ENCODE measurements at regions not wholly inside any gene's neighbourhood (a gene's known extent, or its start where the extent isn't known, plus 50 kb on each side); places are given as distances from the start of the nearest gene placed in this dataset.

DNA sequence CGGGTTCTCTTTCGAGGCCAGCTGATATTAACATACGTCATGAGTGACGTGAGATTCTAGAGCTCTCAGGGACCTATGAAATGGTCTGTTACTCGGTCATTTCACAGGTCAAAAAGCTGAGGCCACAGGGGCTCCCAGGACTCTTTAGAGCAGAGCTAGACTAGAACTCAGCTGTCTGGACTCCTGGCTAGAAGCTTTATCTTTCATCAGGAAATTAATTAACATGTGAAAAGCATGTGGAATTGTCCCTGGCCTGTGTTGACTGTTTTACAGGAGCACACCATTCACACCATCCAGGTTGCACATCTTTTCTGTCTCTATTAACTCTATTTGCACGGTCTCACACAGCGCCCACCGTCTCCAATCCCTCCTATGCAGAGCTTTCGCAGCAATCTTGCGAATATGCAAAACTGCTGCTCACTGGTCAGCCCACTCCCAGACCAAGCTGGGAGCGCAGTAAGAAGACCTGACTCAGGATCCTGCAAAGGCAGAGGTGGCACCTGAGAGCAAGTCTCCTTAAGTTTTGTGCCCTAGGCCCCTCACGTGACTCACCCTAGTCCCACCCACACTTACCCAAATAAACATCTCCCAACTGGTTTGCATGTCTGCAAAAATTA lies 522.5 kb downstream of the CD83 start:
- ChIA-PET CTCF (ENCODE audit: low intra/inter-chr PET ratio, low total read pairs) (no interaction called here), POLR2A (interaction anchor here (1.0 kb wide), 1 partner anchor 18 kb away, joined by 3 read pairs; no protein-coding TSS in a partner anchor)
- DNase-seq (ENCODE audit: low spot score) (no peak), ATAC-seq (no peak), FAIRE-seq (no peak)
- no peaks in the 10 kb centered on the region for H3K4me1 ChIP-seq (ENCODE audit: insufficient read depth, low read length)
- H2AFZ ChIP-seq (ENCODE audit: low read length) = no peak overlapping the region
- no peaks in the 10 kb centered on the region; a peak in 2 of 5 replicates for H3K27me3 ChIP-seq (ENCODE audit: control insufficient read depth in 1 of 2, insufficient read depth in 2 of 2, low read length in 2 of 2)
- no peak overlapping the region for H3K9ac ChIP-seq (ENCODE audit: insufficient read depth, low read depth, low read length)
- no peaks in the 10 kb centered on the region for H3K9me3 ChIP-seq (ENCODE audit: low read length)
- no peaks in the 10 kb centered on the region for H3K79me2 ChIP-seq (ENCODE audit: insufficient read depth, low read length)
- H3K27ac ChIP-seq (ENCODE audit: extremely low read length, insufficient read depth, low read length) = no peak overlapping the region
- no peak overlapping the region for H3K4me2 ChIP-seq (ENCODE audit: low read depth, low read length)
- BruUV-seq (replicated peaks) = no TSS peak
- intact Hi-C loops (cut with micrococcal nuclease; ENCODE audit: unreplicated experiment) (no loop called here), in situ Hi-C loops (cut with HindIII; ENCODE audit: extremely low pct_ligation_motif_present, low pct_unique_long_range_greater_than_20kb) (no loop called here)
- 58% methylated on average over 8 of the region's 12 CpGs for WGBS (ENCODE audit: low lambda C conversion rate)
- H4K20me1 ChIP-seq (ENCODE audit: insufficient read depth, low read length) = no peaks in the 10 kb centered on the region
- no peaks in the 10 kb centered on the region for H3K36me3 ChIP-seq (replicated peaks in 1 of 2; ENCODE audit: control insufficient read depth in 1 of 2, insufficient read depth in 2 of 2, low read length in 2 of 2)
- TF ChIP-seq ZNF558 (CRISPR knock-in tag; IDR thresholded peaks at IDR 0.05; ENCODE audit: borderline replicate concordance) = no peak
- peak; percentile 73 for TF ChIP-seq CREB1 (IDR thresholded peaks at IDR 0.05)
- TF ChIP-seq CREB1 (CRISPR knock-in tag; IDR thresholded peaks at IDR 0.05) = no peak
- H3K4me3 ChIP-seq (replicated peaks in 1 of 3; ENCODE audit: insufficient read depth in 1 of 3, low read depth in 2 of 3, low read length in 3 of 3) = no peak overlapping the region

DNA sequence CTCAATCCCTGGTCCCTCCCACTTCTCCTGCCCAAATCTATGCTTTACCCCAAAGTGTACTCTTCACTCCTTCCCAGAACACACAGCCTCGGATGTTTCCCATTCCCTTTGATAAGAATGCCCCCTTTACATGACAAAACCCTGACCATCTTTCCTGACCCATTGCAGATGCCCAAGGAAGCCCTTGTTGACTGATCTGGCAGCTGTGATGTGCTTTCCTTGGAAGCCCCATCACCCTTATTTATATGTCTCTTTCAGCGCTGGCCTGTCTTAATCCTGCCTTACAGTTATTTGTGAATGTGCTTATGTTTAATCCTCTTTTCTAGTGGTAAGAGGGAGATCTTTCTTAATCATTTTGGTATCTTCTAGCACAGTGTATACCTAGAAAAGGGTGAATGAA lies 523.1 kb downstream of the CD83 start:
- ATAC-seq (no peak), FAIRE-seq (no peak), DNase-seq (ENCODE audit: low spot score) (no peak)
- Histone ChIP-seq H2AFZ (ENCODE audit: low read length) (no peak overlapping the region), H3K9ac (ENCODE audit: insufficient read depth, low read depth, low read length) (no peak overlapping the region), H3K9me3 (ENCODE audit: low read length) (no peaks in the 10 kb centered on the region), H3K4me3 (replicated peaks in 1 of 3; ENCODE audit: insufficient read depth in 1 of 3, low read depth in 2 of 3, low read length in 3 of 3) (no peak overlapping the region), H3K36me3 (replicated peaks in 1 of 2; ENCODE audit: control insufficient read depth in 1 of 2, insufficient read depth in 2 of 2, low read length in 2 of 2) (no peaks in the 10 kb centered on the region), H3K27ac (ENCODE audit: extremely low read length, insufficient read depth, low read length) (no peak overlapping the region), H3K4me2 (ENCODE audit: low read depth, low read length) (no peak overlapping the region), H4K20me1 (ENCODE audit: insufficient read depth, low read length) (no peaks in the 10 kb centered on the region), H3K27me3 (ENCODE audit: control insufficient read depth in 1 of 2, insufficient read depth in 2 of 2, low read length in 2 of 2) (no peaks in the 10 kb centered on the region; a peak in 2 of 5 replicates), H3K4me1 (ENCODE audit: insufficient read depth, low read length) (no peaks in the 10 kb centered on the region), H3K79me2 (ENCODE audit: insufficient read depth, low read length) (no peaks in the 10 kb centered on the region)
- no TSS peak for BruUV-seq (replicated peaks)
- TF ChIP-seq FOSL2 (CRISPR knock-in tag; IDR thresholded peaks at IDR 0.05) = no peak
- no peak for TF ChIP-seq MBNL3 (CRISPR knock-in tag; conservative IDR thresholded peaks at IDR 0.05)
- TF ChIP-seq ZNF761 (CRISPR knock-in tag; conservative IDR thresholded peaks at IDR 0.05) = no peak
- TF ChIP-seq GTF3A (CRISPR knock-in tag; conservative IDR thresholded peaks at IDR 0.05) = no peak
- no peak for TF ChIP-seq NFATC3 (CRISPR knock-in tag; IDR thresholded peaks at IDR 0.05)
- TF ChIP-seq ZNF260 (CRISPR knock-in tag; IDR thresholded peaks at IDR 0.05; ENCODE audit: borderline replicate concordance, low read depth) = no peak
- TF ChIP-seq KAT2B (IDR thresholded peaks at IDR 0.05; ENCODE audit: borderline replicate concordance, low read depth, low read length) = no peak
- TF ChIP-seq, protein P1, sequence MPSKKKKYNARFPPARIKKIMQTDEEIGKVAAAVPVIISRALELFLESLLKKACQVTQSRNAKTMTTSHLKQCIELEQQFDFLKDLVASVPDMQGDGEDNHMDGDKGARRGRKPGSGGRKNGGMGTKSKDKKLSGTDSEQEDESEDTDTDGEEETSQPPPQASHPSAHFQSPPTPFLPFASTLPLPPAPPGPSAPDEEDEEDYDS (CRISPR knock-in tag; IDR thresholded peaks at IDR 0.05) = no peak
- TF ChIP-seq TCF12 (IDR thresholded peaks at IDR 0.05) = no peak
- no peak for TF ChIP-seq TCF12 (CRISPR knock-in tag; IDR thresholded peaks at IDR 0.05)
- no peak for TF ChIP-seq CREM (IDR thresholded peaks at IDR 0.05)
- TF ChIP-seq CREM (CRISPR knock-in tag; IDR thresholded peaks at IDR 0.05) = no peak
- no peak for TF ChIP-seq SPEN (CRISPR knock-in tag; IDR thresholded peaks at IDR 0.05; ENCODE audit: low read depth)
- TF ChIP-seq REPIN1 (CRISPR knock-in tag; IDR thresholded peaks at IDR 0.05; ENCODE audit: borderline replicate concordance, low read depth) = no peak
- TF ChIP-seq HOXA5 (CRISPR knock-in tag; IDR thresholded peaks at IDR 0.05) = no peak
- no peak for TF ChIP-seq ZFP90 (CRISPR knock-in tag; IDR thresholded peaks at IDR 0.05; ENCODE audit: borderline replicate concordance)
- 48% methylated on average over 2 of the region's 2 CpGs for WGBS (ENCODE audit: low lambda C conversion rate)
- ChIA-PET CTCF (ENCODE audit: low intra/inter-chr PET ratio, low total read pairs) (no interaction called here), POLR2A (no interaction called here)
- intact Hi-C loops (cut with micrococcal nuclease; ENCODE audit: unreplicated experiment) = no loop called here
- in situ Hi-C loops (cut with HindIII; ENCODE audit: extremely low pct_ligation_motif_present, low pct_unique_long_range_greater_than_20kb) = no loop called here

Measured in HepG2 (cell line).